ENCODE measurements at regions not wholly inside any gene's neighbourhood (a gene's known extent, or its start where the extent isn't known, plus 50 kb on each side); places are given as distances from the start of the nearest gene placed in this dataset.

- TF ChIP-seq CTCF (IDR thresholded peaks at IDR 0.05; ENCODE audit: poor library complexity, severe bottlenecking) (no peak), EP300 (conservative IDR thresholded peaks at IDR 0.05; ENCODE audit: poor library complexity, severe bottlenecking) (no peak), POLR2AphosphoS5 (IDR thresholded peaks at IDR 0.05) (no peak), TAF1 (IDR thresholded peaks at IDR 0.05; ENCODE audit: low read depth) (no peak), EZH2 (IDR thresholded peaks at IDR 0.05; ENCODE audit: borderline replicate concordance, insufficient read depth, low read length, poor library complexity, severe bottlenecking) (no peak), SMC3 (conservative IDR thresholded peaks at IDR 0.05; ENCODE audit: poor library complexity) (no peak), REST (IDR thresholded peaks at IDR 0.05; ENCODE audit: borderline replicate concordance) (no peak), RAD21 (conservative IDR thresholded peaks at IDR 0.05) (no peak)
Observed at GRCh38 chr3:194000712-194001111, 135.2 kb upstream of the HES1 start.

Data from neural cell (in vitro differentiated cells).